CD4-positive, alpha-beta T cell (primary cell): ENCODE measurements at regions not wholly inside any gene's neighbourhood (a gene's known extent, or its start where the extent isn't known, plus 50 kb on each side); places are given as distances from the start of the nearest gene placed in this dataset.

Experiments used
- ATAC-seq: fragments of 200-7000 bp; cut with Tn5 transposase; one replicate; pipeline ENCODE4 v1.10.0; 2022; ENCODE audit warnings: mild to moderate bottlenecking; ENCODE audit not compliant: poor library complexity
- CTCF ChIA-PET: fragments of 350-600 bp; sonication (Branson Sonifier 250); formaldehyde crosslinking; loops from one replicate; lab custom pipeline; 2021; ENCODE audit warnings: antibody characterized with exemption, inconsistent platforms; lab: Charles Lee
- POLR2A ChIA-PET: fragments of 350-600 bp; sonication (Branson Sonifier 250); formaldehyde crosslinking; loops from one replicate; lab custom pipeline; 2021; ENCODE audit warnings: antibody characterized with exemption, inconsistent platforms; lab: Charles Lee
- DNase-seq, 14 experiments: peaks; one replicate each; pipeline ENCODE4 v3.0.0-alpha.2; 2013 to 2020; ENCODE audit warnings: mixed read lengths in 2 of 14
- H3K27ac ChIP-seq, 2 donors: one replicate each; pipeline versions ENCODE4 v1.5.1 to v1.7.0; 2013; ENCODE audit warnings: low read length in 2 of 2, low read depth in 1 of 2, mild to moderate bottlenecking in 1 of 2
- H3K27me3 ChIP-seq, 2 experiments: 1 replicate in 1 of 2; 2 replicates in 1 of 2; pipeline versions ENCODE4 v1.6.1 to v1.7.0; 2013; ENCODE audit warnings: low read length in 2 of 2, control low read depth in 1 of 2, mild to moderate bottlenecking in 1 of 2, moderate library complexity in 1 of 2; ENCODE audit not compliant: insufficient read depth in 2 of 2, control insufficient read depth in 1 of 2
- H3K36me3 ChIP-seq: one replicate; pipeline ENCODE4 v1.6.1; 2013; ENCODE audit warnings: low read length, control low read depth; ENCODE audit not compliant: insufficient read depth
- H3K4me1 ChIP-seq: one replicate; pipeline ENCODE4 v1.6.1; 2013; ENCODE audit warnings: low read length, control low read depth; ENCODE audit not compliant: insufficient read depth
- H3K4me3 ChIP-seq: one replicate; pipeline ENCODE4 v1.5.1; 2013; ENCODE audit warnings: mild to moderate bottlenecking, low read length, moderate library complexity
- H3K9me3 ChIP-seq, 2 experiments: 1 replicate in 1 of 2; 2 replicates in 1 of 2; pipeline versions ENCODE4 v1.6.1 to v1.7.0; 2013; ENCODE audit warnings: low read length in 2 of 2, mild to moderate bottlenecking in 2 of 2, control low read depth in 1 of 2, moderate library complexity in 1 of 2; ENCODE audit not compliant: control insufficient read depth in 1 of 2, insufficient read depth in 1 of 2
- H3K27ac Mint-ChIP-seq: one replicate; pipeline ENCODE4 v1.8.0; 2020; ENCODE audit warnings: mixed read lengths
- H3K27me3 Mint-ChIP-seq: one replicate; pipeline ENCODE4 v1.8.0; 2021; ENCODE audit warnings: mixed read lengths
- H3K36me3 Mint-ChIP-seq: one replicate; pipeline ENCODE4 v1.8.0; 2021; ENCODE audit warnings: low read depth, mixed read lengths
- H3K4me1 Mint-ChIP-seq: one replicate; pipeline ENCODE4 v1.8.0; 2021; ENCODE audit warnings: low read depth, mixed read lengths
- H3K4me3 Mint-ChIP-seq: one replicate; pipeline ENCODE4 v1.8.0; 2020; ENCODE audit warnings: mild to moderate bottlenecking, mixed read lengths
- H3K9me3 Mint-ChIP-seq: one replicate; pipeline ENCODE4 v1.8.0; 2020; ENCODE audit warnings: mixed read lengths
- CTCF ChIP-seq: fragments of 200-600 bp; IDR thresholded peaks from one replicate; pipeline ENCODE4 v1.8.0; 2022; ENCODE audit warnings: antibody characterized with exemption, mild to moderate bottlenecking
- intact Hi-C, 2 experiments: fragments of 100-400 bp; cut with DNase I in 1 of 2; cut with micrococcal nuclease in 1 of 2; formaldehyde crosslinking; loops; one replicate each; pipeline versions ENCODE4 v1.15.1 to v1.9.0; 2023 to 2025; cut with DNase I, micrococcal nuclease

GRCh38 chr2:14937336-14937735 is 304.8 kb downstream of the LRATD1 start:
- Histone ChIP-seq H3K4me3 (no peak overlapping the region), H3K36me3 (no peaks in the 10 kb centered on the region), H3K27ac (no peak overlapping the region), H3K4me1 (no peaks in the 10 kb centered on the region), H3K27me3 (no peaks in the 10 kb centered on the region), H3K9me3 (peaks cover 0 to 8% of the 10 kb centered on the region in 2 experiments)
- Mint-ChIP-seq H3K27me3 (peaks cover 17% of the 10 kb centered on the region), H3K4me1 (no peaks in the 10 kb centered on the region), H3K36me3 (no peaks in the 10 kb centered on the region), H3K9me3 (no peaks in the 10 kb centered on the region), H3K27ac (no peak overlapping the region), H3K4me3 (no peak overlapping the region)
- POLR2A ChIA-PET = no interaction called here
- no peak for DNase-seq
- no peak for TF ChIP-seq CTCF
- ATAC-seq = no peak
- CTCF ChIA-PET = no interaction called here
- intact Hi-C loops = no loop called here

DNA sequence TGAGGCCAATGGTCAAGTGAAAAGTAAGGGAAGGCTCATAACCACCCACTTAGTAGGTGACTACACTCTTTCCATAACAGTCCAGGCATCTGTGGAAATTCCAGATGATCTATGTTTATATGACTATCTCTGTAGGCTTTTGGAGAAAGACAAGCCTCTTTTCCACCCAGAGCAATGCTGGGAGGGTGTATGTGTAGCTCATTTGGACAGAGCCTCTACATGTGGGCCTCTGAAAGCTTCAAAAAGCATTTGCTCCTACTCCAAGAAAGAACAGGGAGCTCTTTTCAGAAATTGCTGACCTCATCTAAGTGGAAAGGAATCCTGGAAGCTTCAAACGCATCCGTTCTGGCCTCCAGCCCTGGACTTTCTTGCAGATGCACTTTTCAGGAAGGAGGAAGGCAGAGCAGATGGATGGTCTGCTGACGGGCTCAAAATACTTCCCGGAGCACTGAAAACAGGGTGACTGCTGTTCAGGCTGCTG is 308.7 kb downstream of the LRATD1 start:
- ChIA-PET POLR2A (no interaction called here), CTCF (no interaction called here)
- no peak for TF ChIP-seq CTCF
- intact Hi-C loops = no loop called here
- H3K4me1 ChIP-seq = no peaks in the 10 kb centered on the region
- H3K4me3 ChIP-seq = no peak overlapping the region
- peaks cover 3% of the 10 kb centered on the region for H3K9me3 Mint-ChIP-seq
- H3K27me3 Mint-ChIP-seq = peaks cover 22% of the 10 kb centered on the region
- ATAC-seq = no peak
- no peaks in the 10 kb centered on the region for H3K36me3 ChIP-seq
- peaks cover 0 to 8% of the 10 kb centered on the region in 2 experiments for H3K9me3 ChIP-seq
- no peak overlapping the region for H3K27ac Mint-ChIP-seq
- H3K4me1 Mint-ChIP-seq = no peaks in the 10 kb centered on the region
- no peak for DNase-seq
- no peaks in the 10 kb centered on the region for H3K27me3 ChIP-seq
- H3K36me3 Mint-ChIP-seq = no peaks in the 10 kb centered on the region
- H3K27ac ChIP-seq = no peak overlapping the region
- H3K4me3 Mint-ChIP-seq = no peak overlapping the region

DNA sequence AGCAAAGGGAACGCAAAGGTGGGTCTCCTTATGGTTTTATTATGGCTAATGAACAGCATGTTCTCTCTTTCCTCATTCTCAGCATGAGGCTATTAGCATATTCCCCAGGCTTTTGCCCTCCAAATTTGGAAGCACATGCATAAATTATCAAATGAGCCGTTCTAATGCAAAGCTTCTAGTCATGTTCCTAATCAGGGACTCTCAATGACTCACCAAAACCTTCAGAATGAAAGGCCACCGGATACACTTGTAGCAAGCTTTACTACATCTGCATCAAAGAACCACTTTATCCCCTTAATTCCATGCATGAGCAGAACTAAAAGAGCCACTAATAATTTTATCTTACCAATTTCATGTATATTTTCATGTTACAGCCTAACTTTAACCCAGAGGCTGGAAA is 310.5 kb downstream of the LRATD1 start:
- intact Hi-C loops = no loop called here

More for the DNA sequence above, 310.5 kb downstream of the LRATD1 start:
- Histone ChIP-seq H3K4me3 (no peak overlapping the region), H3K36me3 (no peaks in the 10 kb centered on the region), H3K27ac (no peak overlapping the region), H3K9me3 (peaks cover 0 to 4% of the 10 kb centered on the region in 2 experiments), H3K4me1 (no peaks in the 10 kb centered on the region), H3K27me3 (no peaks in the 10 kb centered on the region)
- Mint-ChIP-seq H3K4me3 (no peak overlapping the region), H3K4me1 (no peaks in the 10 kb centered on the region), H3K27me3 (peaks cover 22% of the 10 kb centered on the region), H3K9me3 (peaks cover 4% of the 10 kb centered on the region), H3K27ac (no peak overlapping the region), H3K36me3 (no peaks in the 10 kb centered on the region)
- TF ChIP-seq CTCF = no peak
- ATAC-seq (no peak), DNase-seq (no peak)
- POLR2A ChIA-PET = no interaction called here
- CTCF ChIA-PET = no interaction called here
